ENCODE measurements at regions not wholly inside any gene's neighbourhood (a gene's known extent, or its start where the extent isn't known, plus 50 kb on each side); places are given as distances from the start of the nearest gene placed in this dataset.

GRCh38 chr1:18572022-18572880 is 58.4 kb upstream of the PAX7 start:
- TF ChIP-seq CTCF (IDR thresholded peaks at IDR 0.05; ENCODE audit: low read depth, low read length, poor library complexity, severe bottlenecking) (no peak), EZH2phosphoT487 (IDR thresholded peaks at IDR 0.05; ENCODE audit: borderline replicate concordance, low read length) (no peak)
